K562 (cell line): ENCODE measurements at regions not wholly inside any gene's neighbourhood (a gene's known extent, or its start where the extent isn't known, plus 50 kb on each side); places are given as distances from the start of the nearest gene placed in this dataset.

Source experiments
- ATAC-seq: fragments of 200-7000 bp; cut with Tn5 transposase; 3 replicates; pipeline ENCODE4 v1.9.1; 2020; ENCODE audit warnings: moderate library complexity
- BruUV-seq: library from RNA; stranded (reverse); fragments of 400-500 nt; replicated peaks from 2 replicates; lab custom pipeline; 2021; lab: Mats Ljungman, UMichigan
- CTCF ChIA-PET: fragments of 300-600 bp; formaldehyde crosslinking; extraction: SDS; loops from one replicate; lab custom pipeline; 2021; ENCODE audit warnings: low intra/inter-chr PET ratio; lab: Yijun Ruan, JAX
- POLR2A ChIA-PET: fragments of 300-600, 350-650 bp; sonication (Branson Sonifier 250); formaldehyde crosslinking; extraction: SDS; loops from one replicate; lab custom pipeline; 2021; ENCODE audit warnings: antibody characterized with exemption, inconsistent platforms; lab: Yijun Ruan, JAX
- DNase-seq, 4 experiments: peaks; one replicate each; pipeline versions ENCODE4 v3.0.0 to v3.0.0-alpha.2; 2011 to 2018; ENCODE audit warnings: low spot score in 3 of 4, mixed read lengths in 3 of 4; ENCODE audit errors: extremely low read depth in 1 of 4
- FAIRE-seq: peaks from 2 replicates; lab custom pipeline; 2011; peaks lifted over from hg19 to GRCh38; lab: Jason Lieb, UNC
- H2AFZ ChIP-seq: 2 replicates; pipeline ENCODE4 v1.6.0; 2011; ENCODE audit warnings: low read depth, low read length, control low read depth, inconsistent platforms
- H3K27ac ChIP-seq: fragments of 200-600 bp; 3 replicates; pipeline ENCODE4 v1.8.0; 2011; ENCODE audit warnings: low read depth, mild to moderate bottlenecking, control low read depth, inconsistent platforms, low read length, moderate library complexity, mixed read lengths; ENCODE audit errors: extremely low read depth
- H3K27me3 ChIP-seq, 2 experiments: fragments of 300-600 bp in 1 of 2; 2 replicates in 1 of 2; 3 replicates in 1 of 2; pipeline versions ENCODE4 v1.6.0 to v1.8.0; 2011; ENCODE audit warnings: inconsistent platforms in 2 of 2, low read length in 2 of 2, mild to moderate bottlenecking in 1 of 2, mixed read lengths in 1 of 2, moderate library complexity in 1 of 2; ENCODE audit not compliant: control insufficient read depth in 2 of 2, insufficient read depth in 2 of 2
- H3K36me3 ChIP-seq: fragments of 300-600 bp; 3 replicates; pipeline ENCODE4 v1.8.0; 2011; ENCODE audit warnings: mild to moderate bottlenecking, low read length, inconsistent platforms; ENCODE audit not compliant: control insufficient read depth, insufficient read depth
- H3K4me1 ChIP-seq, 2 experiments: fragments of 200-600 bp in 1 of 2; replicated peaks in 1 of 2; 2 replicates in 1 of 2; 3 replicates in 1 of 2; pipeline versions ENCODE4 v1.5.1 to v1.8.0; 2011; ENCODE audit warnings: inconsistent platforms in 2 of 2, low read length in 2 of 2, mild to moderate bottlenecking in 1 of 2, mixed read lengths in 1 of 2, moderate library complexity in 1 of 2; ENCODE audit not compliant: control insufficient read depth in 2 of 2, insufficient read depth in 2 of 2
- H3K4me2 ChIP-seq: 2 replicates; pipeline ENCODE4 v1.6.1; 2011; ENCODE audit warnings: low read length, control low read depth, inconsistent platforms, mixed read lengths; ENCODE audit not compliant: insufficient read depth
- H3K4me3 ChIP-seq: fragments of 200-600 bp; sonication (generic), shearing (Covaris generic); 2 replicates; pipeline ENCODE4 v1.5.1; 2016; ENCODE audit warnings: control low read depth, inconsistent platforms
- H3K79me2 ChIP-seq: fragments of 200-600 bp; 3 replicates; pipeline ENCODE4 v1.8.0; 2011; ENCODE audit warnings: low read length, inconsistent platforms; ENCODE audit not compliant: control insufficient read depth, insufficient read depth
- H3K9ac ChIP-seq, 2 experiments: 2 replicates each; pipeline versions ENCODE4 v1.6.0 to v1.6.1; 2011; ENCODE audit warnings: low read depth in 2 of 2, low read length in 2 of 2, control low read depth in 1 of 2, inconsistent platforms in 1 of 2, mild to moderate bottlenecking in 1 of 2, mixed read lengths in 1 of 2; ENCODE audit not compliant: insufficient read depth in 1 of 2
- H3K9me1 ChIP-seq: one replicate; pipeline ENCODE4 v1.6.0; 2011; ENCODE audit warnings: inconsistent platforms, mild to moderate bottlenecking, low read length, moderate library complexity; ENCODE audit not compliant: control insufficient read depth, insufficient read depth
- H3K9me3 ChIP-seq: replicated peaks from 2 replicates; pipeline ENCODE4 v1.5.1; 2011; ENCODE audit warnings: low read depth, low read length, inconsistent platforms; ENCODE audit not compliant: control insufficient read depth, insufficient read depth
- H4K20me1 ChIP-seq: replicated peaks from 2 replicates; pipeline ENCODE4 v1.6.1; 2011; ENCODE audit warnings: low read length, inconsistent platforms, mixed read lengths; ENCODE audit not compliant: control insufficient read depth, insufficient read depth
- BMI1 ChIP-seq: fragments of 150-350 bp; IDR thresholded peaks from 2 replicates; pipeline ENCODE4 v1.6.1; 2014; ENCODE audit warnings: low read length
- CHD2 ChIP-seq: IDR thresholded peaks from 2 replicates; pipeline ENCODE4 v1.6.1; 2011; ENCODE audit warnings: low read depth, low read length
- DMBX1 ChIP-seq: fragments of 250-450 bp; sonication (Bioruptor Pico); IDR thresholded peaks from 2 replicates; pipeline ENCODE4 v1.8.0; 2022; ENCODE audit warnings: inconsistent platforms, mild to moderate bottlenecking, moderate library complexity, borderline replicate concordance
- GATAD2A ChIP-seq: fragments of 450-650 bp; IDR thresholded peaks from 2 replicates; pipeline ENCODE4 v1.6.1; 2017
- GTF2E2 ChIP-seq: fragments of 200-800 bp; sonication (Bioruptor generic); IDR thresholded peaks from 2 replicates; pipeline ENCODE4 v1.6.1; 2016; ENCODE audit warnings: missing genetic modification characterization, missing compliant biosample characterization
- HDAC8 ChIP-seq: fragments of 450-650 bp; IDR thresholded peaks from 2 replicates; pipeline ENCODE4 v1.6.1; 2016; ENCODE audit warnings: mild to moderate bottlenecking, missing genetic modification characterization, moderate library complexity, missing compliant biosample characterization
- KDM4B ChIP-seq, 2 experiments: fragments of 450-650 bp in 1 of 2; sonication (generic) in 1 of 2; IDR thresholded peaks; 2 replicates each; pipeline ENCODE4 v1.6.1; 2016 to 2017; ENCODE audit warnings: borderline replicate concordance in 2 of 2, antibody characterized with exemption in 1 of 2, low read depth in 1 of 2, mild to moderate bottlenecking in 1 of 2
- KLF1 ChIP-seq: fragments of 450-650 bp; IDR thresholded peaks from 2 replicates; pipeline ENCODE4 v1.6.1; 2016; ENCODE audit warnings: missing genetic modification characterization, missing compliant biosample characterization
- SMAD1 ChIP-seq: fragments of 150-350 bp; IDR thresholded peaks from 2 replicates; pipeline ENCODE4 v1.6.1; 2014; ENCODE audit warnings: low read length, low read depth; ENCODE audit not compliant: partially characterized antibody
- XRCC3 ChIP-seq: fragments of 450-650 bp; IDR thresholded peaks from 2 replicates; pipeline ENCODE4 v1.6.1; 2017; ENCODE audit warnings: mild to moderate bottlenecking, moderate library complexity
- ZC3H8 ChIP-seq: fragments of 450-650 bp; IDR thresholded peaks from 2 replicates; pipeline ENCODE4 v1.6.1; 2017
- ZNF174 ChIP-seq: fragments of 250-450 bp; sonication (Bioruptor Pico); IDR thresholded peaks from 2 replicates; pipeline ENCODE4 v1.4.0; 2020; ENCODE audit warnings: mild to moderate bottlenecking
- WGBS: fragments of 100-300 bp; shearing (Covaris generic); methylation state at CpG from one replicate; pipeline ENCODE4 v1.1.6; 2016; ENCODE audit warnings: low coverage, mixed read lengths; ENCODE audit not compliant: insufficient coverage; ENCODE audit errors: missing lambda C conversion rate; 5-methylcytosine and 5-hydroxymethylcytosine counted together
- in situ Hi-C: fragments of 300-500 bp; cut with MboI; formaldehyde crosslinking; loops from 4 replicates; pipeline ENCODE4 v1.15.0; 2018; ENCODE audit warnings: inconsistent platforms, mixed read lengths
- intact Hi-C: fragments of 100-400 bp; cut with micrococcal nuclease; formaldehyde crosslinking; loops from 2 replicates; pipeline ENCODE4 v1.14.2; 2022
- TF ChIP-seq, protein P1 (sequence below), 2 experiments: IDR thresholded peaks; 2 replicates each; pipeline ENCODE4 v1.6.1; 2011; ENCODE audit warnings: borderline replicate concordance in 1 of 2, control low read depth in 1 of 2, low read depth in 1 of 2, low read length in 1 of 2, mild to moderate bottlenecking in 1 of 2, mixed read lengths in 1 of 2, moderate library complexity in 1 of 2; ENCODE audit not compliant: insufficient read depth in 1 of 2, insufficient read length in 1 of 2, poor library complexity in 1 of 2, severe bottlenecking in 1 of 2; ENCODE audit errors: extremely low read depth in 1 of 2
- TF ChIP-seq, protein P2 (sequence below), 2 experiments: fragments of 450-650 bp; conservative IDR thresholded peaks; 2 replicates each; pipeline ENCODE4 v1.6.1; 2017; ENCODE audit warnings: mild to moderate bottlenecking in 2 of 2, moderate library complexity in 2 of 2

DNA sequence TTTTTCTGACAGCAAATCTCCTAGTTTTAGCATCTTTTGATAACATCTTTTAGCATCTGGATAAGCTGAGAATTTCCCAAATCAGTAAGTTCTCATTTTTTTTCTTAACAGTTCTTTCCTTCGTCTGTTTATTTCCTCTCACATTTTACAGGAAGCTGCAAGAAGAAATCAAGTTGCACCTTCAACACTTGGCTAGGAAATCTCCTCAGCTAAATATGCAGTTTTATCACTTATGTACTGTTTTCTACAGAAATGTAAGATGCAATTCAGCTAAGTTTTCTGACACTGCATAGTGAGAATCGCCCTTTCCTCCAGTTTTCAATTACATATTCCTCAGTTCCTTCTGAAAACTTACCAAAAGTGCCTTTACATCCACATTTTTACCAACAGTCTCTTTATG, 59.0 kb upstream of the MSX2 start:
- no peaks in the 10 kb centered on the region for H3K36me3 ChIP-seq
- no peaks in the 10 kb centered on the region for H3K9me3 ChIP-seq
- H3K9ac ChIP-seq: no peak overlapping the region
- no peak overlapping the region for H2AFZ ChIP-seq
- TF ChIP-seq SMAD1 (no peak), DMBX1 (CRISPR knock-in tag) (no peak), ZC3H8 (no peak), KDM4B (IDR thresholded peaks at IDR 0.05; ENCODE audit: borderline replicate concordance in 2 of 2, low read depth in 1 of 2) (no peak), GATAD2A (no peak), ZNF174 (no peak), HDAC8 (tag) (no peak), KLF1 (no peak), GTF2E2 (tag) (no peak), XRCC3 (no peak), CHD2 (no peak), BMI1 (no peak)
- TF ChIP-seq, protein P1, sequence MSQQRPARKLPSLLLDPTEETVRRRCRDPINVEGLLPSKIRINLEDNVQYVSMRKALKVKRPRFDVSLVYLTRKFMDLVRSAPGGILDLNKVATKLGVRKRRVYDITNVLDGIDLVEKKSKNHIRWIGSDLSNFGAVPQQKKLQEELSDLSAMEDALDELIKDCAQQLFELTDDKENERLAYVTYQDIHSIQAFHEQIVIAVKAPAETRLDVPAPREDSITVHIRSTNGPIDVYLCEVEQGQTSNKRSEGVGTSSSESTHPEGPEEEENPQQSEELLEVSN (IDR thresholded peaks at IDR 0.05; ENCODE audit: borderline replicate concordance in 1 of 2, extremely low read depth in 1 of 2, insufficient read depth in 1 of 2, insufficient read length in 1 of 2, low read depth in 1 of 2, low read length in 1 of 2, poor library complexity in 1 of 2, severe bottlenecking in 1 of 2): no peak
- TF ChIP-seq, protein P2, sequence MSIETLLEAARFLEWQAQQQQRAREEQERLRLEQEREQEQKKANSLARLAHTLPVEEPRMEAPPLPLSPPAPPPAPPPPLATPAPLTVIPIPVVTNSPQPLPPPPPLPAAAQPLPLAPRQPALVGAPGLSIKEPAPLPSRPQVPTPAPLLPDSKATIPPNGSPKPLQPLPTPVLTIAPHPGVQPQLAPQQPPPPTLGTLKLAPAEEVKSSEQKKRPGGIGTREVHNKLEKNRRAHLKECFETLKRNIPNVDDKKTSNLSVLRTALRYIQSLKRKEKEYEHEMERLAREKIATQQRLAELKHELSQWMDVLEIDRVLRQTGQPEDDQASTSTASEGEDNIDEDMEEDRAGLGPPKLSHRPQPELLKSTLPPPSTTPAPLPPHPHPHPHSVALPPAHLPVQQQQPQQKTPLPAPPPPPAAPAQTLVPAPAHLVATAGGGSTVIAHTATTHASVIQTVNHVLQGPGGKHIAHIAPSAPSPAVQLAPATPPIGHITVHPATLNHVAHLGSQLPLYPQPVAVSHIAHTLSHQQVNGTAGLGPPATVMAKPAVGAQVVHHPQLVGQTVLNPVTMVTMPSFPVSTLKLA (conservative IDR thresholded peaks at IDR 0.05): no peak
- POLR2A ChIA-PET: no interaction called here
- H3K4me1 ChIP-seq: no peaks in the 10 kb centered on the region
- no peak overlapping the region for H3K27ac ChIP-seq
- H3K27me3 ChIP-seq: peaks cover 0 to 5% of the 10 kb centered on the region in 2 experiments; a peak in 3 of 5 replicates
- FAIRE-seq: no peak
- H4K20me1 ChIP-seq: no peaks in the 10 kb centered on the region
- WGBS: 0% methylated on average over 2 of the region's 2 CpGs
- BruUV-seq: no TSS peak
- H3K4me2 ChIP-seq: no peak overlapping the region
- no peak for DNase-seq
- H3K79me2 ChIP-seq: no peaks in the 10 kb centered on the region
- CTCF ChIA-PET: no interaction called here
- no peak for ATAC-seq
- H3K9me1 ChIP-seq: no peaks in the 10 kb centered on the region
- intact Hi-C loops (no loop called here), in situ Hi-C loops (no loop called here)
- no peak overlapping the region for H3K4me3 ChIP-seq
